ENCODE measurements at regions not wholly inside any gene's neighbourhood (a gene's known extent, or its start where the extent isn't known, plus 50 kb on each side); places are given as distances from the start of the nearest gene placed in this dataset.
"Not testable (repeated sequence)": the region's sequence is repeated elsewhere in the genome, so short reads cannot be mapped to it uniquely, and the experiment has no call there.

DNA sequence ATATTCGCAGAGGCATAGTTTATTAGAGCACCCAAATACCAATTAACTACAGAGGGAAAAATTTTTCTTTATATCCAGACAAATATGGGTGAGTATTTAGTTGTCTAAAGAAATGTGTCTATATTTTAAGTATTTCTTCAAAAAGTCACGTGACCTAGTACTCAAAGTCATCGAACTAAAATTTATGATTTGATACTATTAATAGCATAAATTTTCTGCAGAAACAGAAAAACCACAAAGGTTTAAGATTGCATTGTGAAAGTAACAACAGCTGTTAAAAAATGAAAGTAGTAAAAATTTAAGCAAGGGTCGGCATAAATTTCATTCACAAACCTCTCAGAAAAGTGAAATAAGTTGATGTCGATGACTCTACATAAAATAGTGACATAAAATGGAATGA is 323.9 kb upstream of the RORB start:
- TF ChIP-seq, protein P1, sequence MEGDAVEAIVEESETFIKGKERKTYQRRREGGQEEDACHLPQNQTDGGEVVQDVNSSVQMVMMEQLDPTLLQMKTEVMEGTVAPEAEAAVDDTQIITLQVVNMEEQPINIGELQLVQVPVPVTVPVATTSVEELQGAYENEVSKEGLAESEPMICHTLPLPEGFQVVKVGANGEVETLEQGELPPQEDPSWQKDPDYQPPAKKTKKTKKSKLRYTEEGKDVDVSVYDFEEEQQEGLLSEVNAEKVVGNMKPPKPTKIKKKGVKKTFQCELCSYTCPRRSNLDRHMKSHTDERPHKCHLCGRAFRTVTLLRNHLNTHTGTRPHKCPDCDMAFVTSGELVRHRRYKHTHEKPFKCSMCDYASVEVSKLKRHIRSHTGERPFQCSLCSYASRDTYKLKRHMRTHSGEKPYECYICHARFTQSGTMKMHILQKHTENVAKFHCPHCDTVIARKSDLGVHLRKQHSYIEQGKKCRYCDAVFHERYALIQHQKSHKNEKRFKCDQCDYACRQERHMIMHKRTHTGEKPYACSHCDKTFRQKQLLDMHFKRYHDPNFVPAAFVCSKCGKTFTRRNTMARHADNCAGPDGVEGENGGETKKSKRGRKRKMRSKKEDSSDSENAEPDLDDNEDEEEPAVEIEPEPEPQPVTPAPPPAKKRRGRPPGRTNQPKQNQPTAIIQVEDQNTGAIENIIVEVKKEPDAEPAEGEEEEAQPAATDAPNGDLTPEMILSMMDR (IDR thresholded peaks at IDR 0.05; ENCODE audit: borderline replicate concordance, control extremely low read depth, extremely low read depth, insufficient read depth, missing control alignments): no peak
- DNase-seq (ENCODE audit: low spot score): no peak
- in situ Hi-C loops (cut with MboI; ENCODE audit: low sequenced_read_pairs, unreplicated experiment): no loop called here

- in situ Hi-C loops (cut with MboI; ENCODE audit: low sequenced_read_pairs, unreplicated experiment): not testable (repeated sequence)
These were observed 299.4 kb upstream of the RORB start for GRCh38 chr9:74197771-74198170.

DNA sequence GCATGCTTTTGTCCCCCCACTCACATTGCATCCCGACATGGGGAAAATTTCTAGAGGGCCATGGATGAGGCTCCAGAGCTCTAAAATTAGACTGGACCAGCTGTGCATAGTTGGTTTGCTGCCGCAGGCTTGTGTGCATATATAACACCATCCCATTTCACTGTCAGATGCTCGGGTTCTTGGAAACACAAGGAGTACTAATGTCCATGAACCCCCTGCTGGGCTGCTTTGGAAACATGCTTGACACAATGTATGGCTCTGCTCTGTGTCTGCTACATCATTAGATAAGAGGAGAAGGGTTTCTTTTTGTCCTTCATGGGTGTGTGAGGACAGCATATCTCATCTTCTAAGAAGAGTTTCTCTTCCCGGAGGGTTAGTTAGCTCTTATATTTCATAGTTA is 292.1 kb upstream of the RORB start:
- in situ Hi-C loops (cut with MboI; ENCODE audit: low sequenced_read_pairs, unreplicated experiment): no loop called here
- TF ChIP-seq, protein P1 (IDR thresholded peaks at IDR 0.05; ENCODE audit: borderline replicate concordance, control extremely low read depth, extremely low read depth, insufficient read depth, missing control alignments): no peak
- DNase-seq (ENCODE audit: low spot score): no peak

More at GRCh38 chr9:74197771-74198170, 299.4 kb upstream of the RORB start:
- DNase-seq (ENCODE audit: low spot score): not testable (repeated sequence)

- in situ Hi-C loops (cut with MboI; ENCODE audit: low sequenced_read_pairs, unreplicated experiment): no loop called here
- TF ChIP-seq, protein P1 (IDR thresholded peaks at IDR 0.05; ENCODE audit: borderline replicate concordance, control extremely low read depth, extremely low read depth, insufficient read depth, missing control alignments): no peak
- no peak for DNase-seq (ENCODE audit: low spot score)
These were observed 278.6 kb upstream of the RORB start for GRCh38 chr9:74218385-74219063.

DNA sequence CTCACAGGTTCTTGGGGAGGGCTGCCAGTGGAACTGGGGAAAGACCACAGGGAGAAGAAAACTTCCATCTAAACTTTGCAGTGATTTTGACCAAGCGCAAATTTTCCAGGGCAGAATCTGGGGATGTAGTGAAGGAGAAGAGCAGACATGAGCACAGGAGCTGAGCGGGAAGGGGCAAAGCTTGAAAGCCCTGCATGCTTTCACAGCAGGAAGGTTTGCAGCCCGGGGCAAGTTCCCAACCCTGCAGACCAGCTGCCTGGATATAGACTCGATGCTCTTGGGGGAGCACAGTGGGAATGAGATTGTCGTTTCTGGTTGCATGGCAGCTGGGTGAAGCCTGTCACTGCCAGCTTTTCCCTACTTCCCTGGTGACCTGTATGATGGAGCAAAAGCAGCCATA is 276.8 kb upstream of the RORB start:
- in situ Hi-C loops (cut with MboI; ENCODE audit: low sequenced_read_pairs, unreplicated experiment): no loop called here
- no peak for DNase-seq (ENCODE audit: low spot score)
- TF ChIP-seq, protein P1 (IDR thresholded peaks at IDR 0.05; ENCODE audit: borderline replicate concordance, control extremely low read depth, extremely low read depth, insufficient read depth, missing control alignments): no peak

GRCh38 chr9:74236857-74237256 is 260.3 kb upstream of the RORB start:
- in situ Hi-C loops (cut with MboI; ENCODE audit: low sequenced_read_pairs, unreplicated experiment): no loop called here
- DNase-seq (ENCODE audit: low spot score): no peak
- TF ChIP-seq, protein P1 (IDR thresholded peaks at IDR 0.05; ENCODE audit: borderline replicate concordance, control extremely low read depth, extremely low read depth, insufficient read depth, missing control alignments): no peak

GRCh38 chr9:74245866-74246497 is 251.2 kb upstream of the RORB start:
- no peak for DNase-seq (ENCODE audit: low spot score)
- in situ Hi-C loops (cut with MboI; ENCODE audit: low sequenced_read_pairs, unreplicated experiment): no loop called here
- TF ChIP-seq, protein P1 (IDR thresholded peaks at IDR 0.05; ENCODE audit: borderline replicate concordance, control extremely low read depth, extremely low read depth, insufficient read depth, missing control alignments): no peak
